HepG2 (cell line): ENCODE measurements at regions not wholly inside any gene's neighbourhood (a gene's known extent, or its start where the extent isn't known, plus 50 kb on each side); places are given as distances from the start of the nearest gene placed in this dataset.

Experiments
- EP300 ChIP-seq, 3 experiments: sonication (generic) in 1 of 3; formaldehyde crosslinking in 1 of 3; IDR thresholded peaks; 2 replicates each; pipeline versions ENCODE4 v1.5.1 to v1.6.1; 2011 to 2020; ENCODE audit warnings: low read depth in 2 of 3, low read length in 2 of 3, borderline replicate concordance in 1 of 3, improper control_type of control experiment in 1 of 3, mild to moderate bottlenecking in 1 of 3, missing genetic modification reagents in 1 of 3, moderate library complexity in 1 of 3
- FOXA3 ChIP-seq: IDR thresholded peaks from 2 replicates; pipeline ENCODE4 v1.6.1; 2016; ENCODE audit warnings: missing genetic modification reagents, missing compliant biosample characterization
- GABPA ChIP-seq, 2 experiments: IDR thresholded peaks; 2 replicates each; pipeline ENCODE4 v1.6.1; 2011 to 2016; ENCODE audit warnings: low read depth in 2 of 2, low read length in 1 of 2, missing biosample characterization in 1 of 2, missing genetic modification characterization in 1 of 2
- GTF2F1 ChIP-seq: fragments of 150-350 bp; IDR thresholded peaks from 2 replicates; pipeline ENCODE4 v1.6.1; 2014; ENCODE audit warnings: low read length
- KDM1A ChIP-seq: IDR thresholded peaks from 2 replicates; pipeline ENCODE4 v1.6.1; 2016; ENCODE audit warnings: missing compliant biosample characterization
- SUZ12 ChIP-seq: fragments of 150-350 bp; IDR thresholded peaks from 2 replicates; pipeline ENCODE4 v1.6.1; 2014; ENCODE audit warnings: low read depth, low read length
- TF ChIP-seq, protein P1 (sequence below), 2 experiments: IDR thresholded peaks; 2 replicates each; pipeline ENCODE4 v1.6.1; 2011 to 2012; ENCODE audit warnings: low read length in 2 of 2, borderline replicate concordance in 1 of 2, low read depth in 1 of 2, mild to moderate bottlenecking in 1 of 2, moderate library complexity in 1 of 2

DNA sequence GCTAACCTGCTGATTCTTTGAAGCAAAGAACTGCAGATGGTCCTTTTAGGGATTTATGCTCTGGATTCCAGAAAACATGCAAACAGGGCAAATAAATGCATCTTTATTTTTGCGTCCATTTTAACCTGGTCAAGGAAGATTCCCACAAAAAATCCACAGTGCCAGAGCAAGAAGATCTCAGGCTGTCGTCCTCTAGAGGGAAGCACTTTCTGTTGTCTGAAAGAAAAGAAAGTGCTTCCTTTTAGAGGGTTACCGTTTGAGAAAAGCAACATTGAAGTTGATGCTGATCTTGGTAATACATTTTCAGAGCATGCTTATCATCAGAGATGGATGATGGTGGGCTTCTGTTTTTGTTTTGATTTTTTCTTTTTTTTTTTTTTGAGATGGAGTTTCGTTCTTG lies 75.5 kb downstream of the DPRX start:
- TF ChIP-seq KDM1A (CRISPR knock-in tag) (no peak), EP300 (IDR thresholded peaks at IDR 0.05; ENCODE audit: low read depth in 2 of 2, low read length in 2 of 2) (no peak), EP300 (CRISPR knock-in tag; IDR thresholded peaks at IDR 0.05; ENCODE audit: borderline replicate concordance) (no peak), GABPA (IDR thresholded peaks at IDR 0.05; ENCODE audit: low read depth, low read length) (no peak), GABPA (CRISPR knock-in tag; IDR thresholded peaks at IDR 0.05; ENCODE audit: low read depth) (no peak), FOXA3 (no peak), SUZ12 (no peak), GTF2F1 (no peak)
- TF ChIP-seq, protein P1, sequence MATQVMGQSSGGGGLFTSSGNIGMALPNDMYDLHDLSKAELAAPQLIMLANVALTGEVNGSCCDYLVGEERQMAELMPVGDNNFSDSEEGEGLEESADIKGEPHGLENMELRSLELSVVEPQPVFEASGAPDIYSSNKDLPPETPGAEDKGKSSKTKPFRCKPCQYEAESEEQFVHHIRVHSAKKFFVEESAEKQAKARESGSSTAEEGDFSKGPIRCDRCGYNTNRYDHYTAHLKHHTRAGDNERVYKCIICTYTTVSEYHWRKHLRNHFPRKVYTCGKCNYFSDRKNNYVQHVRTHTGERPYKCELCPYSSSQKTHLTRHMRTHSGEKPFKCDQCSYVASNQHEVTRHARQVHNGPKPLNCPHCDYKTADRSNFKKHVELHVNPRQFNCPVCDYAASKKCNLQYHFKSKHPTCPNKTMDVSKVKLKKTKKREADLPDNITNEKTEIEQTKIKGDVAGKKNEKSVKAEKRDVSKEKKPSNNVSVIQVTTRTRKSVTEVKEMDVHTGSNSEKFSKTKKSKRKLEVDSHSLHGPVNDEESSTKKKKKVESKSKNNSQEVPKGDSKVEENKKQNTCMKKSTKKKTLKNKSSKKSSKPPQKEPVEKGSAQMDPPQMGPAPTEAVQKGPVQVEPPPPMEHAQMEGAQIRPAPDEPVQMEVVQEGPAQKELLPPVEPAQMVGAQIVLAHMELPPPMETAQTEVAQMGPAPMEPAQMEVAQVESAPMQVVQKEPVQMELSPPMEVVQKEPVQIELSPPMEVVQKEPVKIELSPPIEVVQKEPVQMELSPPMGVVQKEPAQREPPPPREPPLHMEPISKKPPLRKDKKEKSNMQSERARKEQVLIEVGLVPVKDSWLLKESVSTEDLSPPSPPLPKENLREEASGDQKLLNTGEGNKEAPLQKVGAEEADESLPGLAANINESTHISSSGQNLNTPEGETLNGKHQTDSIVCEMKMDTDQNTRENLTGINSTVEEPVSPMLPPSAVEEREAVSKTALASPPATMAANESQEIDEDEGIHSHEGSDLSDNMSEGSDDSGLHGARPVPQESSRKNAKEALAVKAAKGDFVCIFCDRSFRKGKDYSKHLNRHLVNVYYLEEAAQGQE (IDR thresholded peaks at IDR 0.05; ENCODE audit: borderline replicate concordance in 1 of 2, low read depth in 1 of 2, low read length in 2 of 2): no peak
